ENCODE measurements at regions not wholly inside any gene's neighbourhood (a gene's known extent, or its start where the extent isn't known, plus 50 kb on each side); places are given as distances from the start of the nearest gene placed in this dataset.

- TF ChIP-seq CTCF (conservative IDR thresholded peaks at IDR 0.05; ENCODE audit: low read depth, low read length) (no peak), EZH2 (IDR thresholded peaks at IDR 0.05; ENCODE audit: low read length, unreplicated experiment) (no peak)
These were observed 167.5 kb downstream of the GOLGA6L4 start for GRCh38 chr15:84402856-84403608.
